ENCODE measurements at regions not wholly inside any gene's neighbourhood (a gene's known extent, or its start where the extent isn't known, plus 50 kb on each side); places are given as distances from the start of the nearest gene placed in this dataset.

DNA sequence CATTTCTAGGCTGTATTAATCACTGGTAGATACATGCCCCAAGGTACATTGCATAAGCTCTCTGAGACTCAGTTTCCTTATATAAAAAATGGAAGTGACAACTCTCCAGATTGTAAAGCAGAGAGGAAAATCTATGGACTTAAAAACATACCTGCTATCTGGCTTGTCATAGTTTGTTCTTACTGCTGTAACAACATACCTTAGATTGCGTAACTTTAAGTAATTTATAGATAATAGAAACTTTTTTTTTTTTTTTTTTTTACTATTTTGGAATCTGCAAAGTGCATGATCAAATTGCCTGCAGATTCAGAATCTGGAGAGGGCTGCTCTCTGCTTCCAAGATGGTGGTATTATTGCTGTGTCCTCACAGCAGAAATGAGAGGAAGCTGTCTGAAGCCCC lies 827.7 kb upstream of the BRINP3 start:
- TF ChIP-seq, protein P1, sequence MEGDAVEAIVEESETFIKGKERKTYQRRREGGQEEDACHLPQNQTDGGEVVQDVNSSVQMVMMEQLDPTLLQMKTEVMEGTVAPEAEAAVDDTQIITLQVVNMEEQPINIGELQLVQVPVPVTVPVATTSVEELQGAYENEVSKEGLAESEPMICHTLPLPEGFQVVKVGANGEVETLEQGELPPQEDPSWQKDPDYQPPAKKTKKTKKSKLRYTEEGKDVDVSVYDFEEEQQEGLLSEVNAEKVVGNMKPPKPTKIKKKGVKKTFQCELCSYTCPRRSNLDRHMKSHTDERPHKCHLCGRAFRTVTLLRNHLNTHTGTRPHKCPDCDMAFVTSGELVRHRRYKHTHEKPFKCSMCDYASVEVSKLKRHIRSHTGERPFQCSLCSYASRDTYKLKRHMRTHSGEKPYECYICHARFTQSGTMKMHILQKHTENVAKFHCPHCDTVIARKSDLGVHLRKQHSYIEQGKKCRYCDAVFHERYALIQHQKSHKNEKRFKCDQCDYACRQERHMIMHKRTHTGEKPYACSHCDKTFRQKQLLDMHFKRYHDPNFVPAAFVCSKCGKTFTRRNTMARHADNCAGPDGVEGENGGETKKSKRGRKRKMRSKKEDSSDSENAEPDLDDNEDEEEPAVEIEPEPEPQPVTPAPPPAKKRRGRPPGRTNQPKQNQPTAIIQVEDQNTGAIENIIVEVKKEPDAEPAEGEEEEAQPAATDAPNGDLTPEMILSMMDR (IDR thresholded peaks at IDR 0.05): no peak
- TF ChIP-seq POLR2A (IDR thresholded peaks at IDR 0.05; ENCODE audit: low read depth) (no peak), POLR2AphosphoS5 (IDR thresholded peaks at IDR 0.05) (no peak)
